ENCODE measurements at regions not wholly inside any gene's neighbourhood (a gene's known extent, or its start where the extent isn't known, plus 50 kb on each side); places are given as distances from the start of the nearest gene placed in this dataset.
"Not testable (repeated sequence)": the region's sequence is repeated elsewhere in the genome, so short reads cannot be mapped to it uniquely, and the experiment has no call there.

GRCh38 chr4:26208237-26208994 is 112.4 kb upstream of the RBPJ start:
- peaks cover 0 to 11% (median 0%) of the 10 kb centered on the region in 9 donors for H3K27me3 ChIP-seq
- WGBS, 4 donors = 38 to 87% (median 52%) methylated on average over 2 of the region's 2 CpGs
- TF ChIP-seq POLR2A (IDR thresholded peaks at IDR 0.05) (no peak), CTCF (IDR thresholded peaks at IDR 0.05) (no peak)
- ATAC-seq = no peak
- no peaks in the 10 kb centered on the region for H3K36me3 ChIP-seq
- H3K27ac ChIP-seq = no peak overlapping the region
- H3K4me1 ChIP-seq = peaks cover 0 to 32% (median 10%) of the 10 kb centered on the region in 12 donors
- no peak overlapping the region for H3K4me3 ChIP-seq
- DNase-seq = no peak
- H3K9me3 ChIP-seq = no peaks in the 10 kb centered on the region
- intact Hi-C loops (cut with DNase I) = loop anchor here in 1 of 10 donors (10.0 kb wide), 1 partner anchor 116 kb away; the partner anchor contains the start of gene RBPJ

GRCh38 chr4:26209378-26209777 is 111.4 kb upstream of the RBPJ start:
- intact Hi-C loops (cut with DNase I) = loop anchor here in 1 of 10 donors (10.0 kb wide), 1 partner anchor 115 kb away; the partner anchor contains the start of gene RBPJ
- Histone ChIP-seq H3K4me1 (peaks cover 0 to 32% (median 9%) of the 10 kb centered on the region in 12 donors), H3K27me3 (peaks cover 0 to 18% (median 0%) of the 10 kb centered on the region in 9 donors)
- H3K36me3 ChIP-seq, H3K4me3 ChIP-seq, DNase-seq, ATAC-seq, H3K27ac ChIP-seq, H3K9me3 ChIP-seq: not testable (repeated sequence)
- WGBS, 4 donors = 53 to 91% (median 68%) methylated on average over 1 of the region's 1 CpG

- WGBS, 4 donors = 87 to 94% (median 89%) methylated on average over 2 of the region's 2 CpGs
- DNase-seq = no peak
- no peak overlapping the region for H3K4me3 ChIP-seq
- H3K4me1 ChIP-seq = peaks cover 0 to 10% (median 0%) of the 10 kb centered on the region in 12 donors
- peaks cover 0 to 18% (median 0%) of the 10 kb centered on the region in 9 donors for H3K27me3 ChIP-seq
- no peak for ATAC-seq
- intact Hi-C loops (cut with DNase I) = no loop called here
- H3K9me3 ChIP-seq = no peaks in the 10 kb centered on the region
- TF ChIP-seq CTCF (IDR thresholded peaks at IDR 0.05) = no peak
- TF ChIP-seq POLR2A (IDR thresholded peaks at IDR 0.05) = no peak
- H3K27ac ChIP-seq = no peak overlapping the region
- H3K36me3 ChIP-seq = no peaks in the 10 kb centered on the region
Observed at GRCh38 chr4:26212528-26212927, 108.3 kb upstream of the RBPJ start.

GRCh38 chr4:26213317-26213716 is 107.5 kb upstream of the RBPJ start:
- 80 to 97% (median 91%) methylated on average over 1 of the region's 1 CpG for WGBS, 4 donors
- no peaks in the 10 kb centered on the region for H3K9me3 ChIP-seq
- no peak for ATAC-seq
- H3K27ac ChIP-seq = no peak overlapping the region
- TF ChIP-seq POLR2A (IDR thresholded peaks at IDR 0.05) = no peak
- no peak for TF ChIP-seq CTCF (IDR thresholded peaks at IDR 0.05)
- peaks cover 0 to 18% (median 0%) of the 10 kb centered on the region in 9 donors for H3K27me3 ChIP-seq
- H3K4me3 ChIP-seq = no peak overlapping the region
- H3K36me3 ChIP-seq = no peaks in the 10 kb centered on the region
- no peak for DNase-seq
- intact Hi-C loops (cut with DNase I) = no loop called here
- peaks cover 0 to 10% (median 0%) of the 10 kb centered on the region in 12 donors for H3K4me1 ChIP-seq

Data from heart left ventricle (tissue), 16 donors.